ENCODE measurements at regions not wholly inside any gene's neighbourhood (a gene's known extent, or its start where the extent isn't known, plus 50 kb on each side); places are given as distances from the start of the nearest gene placed in this dataset.

DNA sequence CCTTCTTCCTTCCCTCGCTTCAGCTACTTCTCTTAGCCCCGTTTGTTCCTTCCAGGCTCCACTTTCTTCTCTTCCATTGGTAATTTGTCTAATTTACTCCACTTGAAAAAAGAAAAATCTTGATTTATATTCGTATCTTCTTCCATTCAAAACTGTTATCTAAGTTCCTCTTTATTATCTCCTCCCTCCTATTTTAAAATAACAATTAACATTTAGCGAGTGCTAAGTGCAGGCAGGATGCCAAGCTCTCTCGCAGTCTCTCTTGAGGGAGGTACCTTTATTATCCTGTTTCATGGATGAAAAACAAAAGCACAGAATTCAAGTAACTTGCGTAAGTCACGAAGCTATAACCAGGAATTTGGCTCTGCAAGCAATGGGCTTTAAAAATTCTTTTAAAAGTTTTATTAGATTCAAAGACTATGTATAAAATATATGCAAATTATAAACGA lies 418.9 kb upstream of the NAALADL2 start:
- Histone ChIP-seq H3K4me2 (ENCODE audit: insufficient read depth in 1 of 2, low read depth in 2 of 2, low read length in 2 of 2) (peak overlapping the region; percentile 86 to 94), H3K36me3 (ENCODE audit: control insufficient read depth in 2 of 4, insufficient read depth in 4 of 4, low read length in 3 of 4) (no peaks in the 10 kb centered on the region), H3K23me2 (ENCODE audit: low read depth, low read length) (peaks cover 7% of the 10 kb centered on the region), H3K18ac (ENCODE audit: extremely low read depth, low read length) (peak overlapping the region; percentile 36; the same call in 1 of the 2 replicates), H2BK15ac (ENCODE audit: low read length) (no peak overlapping the region), H3K27ac (ENCODE audit: low read depth, low read length) (no peak overlapping the region), H3K4ac (replicated peaks; ENCODE audit: insufficient read length, low read depth, low read length) (no peak overlapping the region), H4K91ac (replicated peaks; ENCODE audit: insufficient read length, low read length) (no peak overlapping the region), H3K23ac (ENCODE audit: insufficient read length) (no peak overlapping the region), H3K79me1 (ENCODE audit: low read depth, low read length) (no peaks in the 10 kb centered on the region), H3K9ac (replicated peaks in 1 of 4; ENCODE audit: extremely low read depth in 1 of 4, low read depth in 3 of 4, low read length in 3 of 4) (peak overlapping the region in 1 of 4 experiments; percentile 43; a peak in 1 of 7 replicates), H3K4me1 (replicated peaks in 1 of 4; ENCODE audit: control insufficient read depth in 3 of 4, insufficient read depth in 4 of 4, low read length in 3 of 4) (peaks cover 0 to 6% (median 2%) of the 10 kb centered on the region in 4 experiments; a peak in 4 of 7 replicates), H2BK5ac (ENCODE audit: low read depth, low read length) (peak overlapping the region; percentile 57; the same call in 1 of the 2 replicates), H4K8ac (ENCODE audit: extremely low read depth, insufficient read depth, low read length) (no peak overlapping the region), H4K5ac (ENCODE audit: insufficient read length, low read depth, low read length) (peak overlapping the region; percentile 79), H4K20me1 (replicated peaks in 1 of 2; ENCODE audit: control insufficient read depth in 1 of 2, insufficient read depth in 2 of 2, low read length in 2 of 2) (no peaks in the 10 kb centered on the region), H2BK20ac (ENCODE audit: low read length) (no peak overlapping the region; the same call in 1 of the 2 replicates), H2AFZ (ENCODE audit: low read length) (0 out of 2 replicates have a peak overlapping the region, but pooled peaks have one; percentile 61), H2BK12ac (ENCODE audit: low read depth, low read length) (no peak overlapping the region), H2BK120ac (replicated peaks; ENCODE audit: low read depth, low read length) (no peak overlapping the region), H2AK5ac (ENCODE audit: low read depth, low read length) (0 out of 2 replicates have a peak overlapping the region, but pooled peaks have one; percentile 55), H3K27me3 (replicated peaks in 1 of 4; ENCODE audit: control insufficient read depth in 3 of 4, extremely low read depth in 1 of 4, insufficient read depth in 3 of 4, low read length in 3 of 4) (no peaks in the 10 kb centered on the region), H3K14ac (ENCODE audit: insufficient read length) (no peak overlapping the region), H3K9me3 (ENCODE audit: insufficient read depth in 2 of 2, low read depth in 1 of 2, low read length in 1 of 2) (no peaks in the 10 kb centered on the region), H3K4me3 (ENCODE audit: extremely low read depth in 1 of 4, insufficient read depth in 2 of 4, low read depth in 3 of 4, low read length in 4 of 4) (peak overlapping the region; percentile 78 to 88 (median 80)), H3K79me2 (ENCODE audit: control insufficient read depth in 1 of 2, insufficient read depth in 2 of 2, low read length in 2 of 2) (no peaks in the 10 kb centered on the region), H3K56ac (replicated peaks; ENCODE audit: insufficient read length, low read depth, low read length) (no peak overlapping the region)
- ChIA-PET CTCF (ENCODE audit: partially characterized antibody) (interaction anchor here (0.6 to 1.6 kb wide), 4 partner anchors 11 to 1592 kb away, joined by 3 read pairs; no protein-coding TSS in a partner anchor), POLR2A (ENCODE audit: partially characterized antibody) (interaction anchor here (0.5 to 3.6 kb wide), 8 partner anchors 12 to 270 kb away, joined by 3 to 18 read pairs (median 3); no protein-coding TSS in a partner anchor)
- 5% methylated on average over 8 of the region's 8 CpGs; no CpG with 5 or more reads in 1 of the 2 experiments for WGBS, 2 experiments (ENCODE audit: extremely low coverage in 1 of 2, insufficient coverage in 1 of 2, insufficient read length in 1 of 2, insufficient replicate concordance in 2 of 2, low coverage in 1 of 2, low lambda C conversion rate in 2 of 2, missing lambda C conversion rate in 1 of 2)
- no peak for DNase-seq (ENCODE audit: low read depth in 1 of 2, low spot score in 2 of 2)
- FAIRE-seq: peak; percentile 60
- TF ChIP-seq YY1 (IDR thresholded peaks at IDR 0.05; ENCODE audit: low read depth, low read length) (no peak), BRCA1 (IDR thresholded peaks at IDR 0.05; ENCODE audit: low read depth, low read length) (no peak), MAX (IDR thresholded peaks at IDR 0.05) (no peak), TCF12 (IDR thresholded peaks at IDR 0.05; ENCODE audit: low read depth, low read length) (no peak), NANOG (IDR thresholded peaks at IDR 0.05; ENCODE audit: insufficient read depth, low read depth, low read length, poor library complexity, severe bottlenecking) (no peak), BCL11A (IDR thresholded peaks at IDR 0.05; ENCODE audit: low read depth in 2 of 2, low read length in 2 of 2) (no peak), SIX5 (IDR thresholded peaks at IDR 0.05; ENCODE audit: low read depth, low read length) (no peak), TAF7 (optimal IDR thresholded peaks at IDR 0.05; ENCODE audit: borderline replicate concordance, low read depth, low read length) (no peak), RAD21 (IDR thresholded peaks at IDR 0.05 in 1 of 2, conservative IDR thresholded peaks at IDR 0.05 in 1 of 2; ENCODE audit: low read depth in 2 of 2, low read length in 2 of 2) (no peak), ASH2L (IDR thresholded peaks at IDR 0.05; ENCODE audit: low read length) (no peak), POU5F1 (IDR thresholded peaks at IDR 0.05; ENCODE audit: low read depth, low read length) (no peak)
- TF ChIP-seq, protein P1, sequence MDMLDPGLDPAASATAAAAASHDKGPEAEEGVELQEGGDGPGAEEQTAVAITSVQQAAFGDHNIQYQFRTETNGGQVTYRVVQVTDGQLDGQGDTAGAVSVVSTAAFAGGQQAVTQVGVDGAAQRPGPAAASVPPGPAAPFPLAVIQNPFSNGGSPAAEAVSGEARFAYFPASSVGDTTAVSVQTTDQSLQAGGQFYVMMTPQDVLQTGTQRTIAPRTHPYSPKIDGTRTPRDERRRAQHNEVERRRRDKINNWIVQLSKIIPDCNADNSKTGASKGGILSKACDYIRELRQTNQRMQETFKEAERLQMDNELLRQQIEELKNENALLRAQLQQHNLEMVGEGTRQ (IDR thresholded peaks at IDR 0.05; ENCODE audit: low read length): no peak
